K562 (cell line): ENCODE measurements at regions not wholly inside any gene's neighbourhood (a gene's known extent, or its start where the extent isn't known, plus 50 kb on each side); places are given as distances from the start of the nearest gene placed in this dataset.

ENCODE experiments used
- ATAC-seq: fragments of 200-7000 bp; cut with Tn5 transposase; 3 replicates; pipeline ENCODE4 v1.9.1; 2020; ENCODE audit warnings: moderate library complexity
- BruUV-seq: library from RNA; stranded (reverse); fragments of 400-500 nt; replicated peaks from 2 replicates; lab custom pipeline; 2021; lab: Mats Ljungman, UMichigan
- CTCF ChIA-PET: fragments of 300-600 bp; formaldehyde crosslinking; extraction: SDS; loops from one replicate; lab custom pipeline; 2021; ENCODE audit warnings: low intra/inter-chr PET ratio; lab: Yijun Ruan, JAX
- POLR2A ChIA-PET: fragments of 300-600, 350-650 bp; sonication (Branson Sonifier 250); formaldehyde crosslinking; extraction: SDS; loops from one replicate; lab custom pipeline; 2021; ENCODE audit warnings: antibody characterized with exemption, inconsistent platforms; lab: Yijun Ruan, JAX
- DNase-seq, 4 experiments: peaks; one replicate each; pipeline versions ENCODE4 v3.0.0 to v3.0.0-alpha.2; 2011 to 2018; ENCODE audit warnings: low spot score in 3 of 4, mixed read lengths in 3 of 4; ENCODE audit errors: extremely low read depth in 1 of 4
- FAIRE-seq: peaks from 2 replicates; lab custom pipeline; 2011; peaks lifted over from hg19 to GRCh38; lab: Jason Lieb, UNC
- H2AFZ ChIP-seq: 2 replicates; pipeline ENCODE4 v1.6.0; 2011; ENCODE audit warnings: low read depth, low read length, control low read depth, inconsistent platforms
- H3K27ac ChIP-seq: fragments of 200-600 bp; 3 replicates; pipeline ENCODE4 v1.8.0; 2011; ENCODE audit warnings: low read depth, mild to moderate bottlenecking, control low read depth, inconsistent platforms, low read length, moderate library complexity, mixed read lengths; ENCODE audit errors: extremely low read depth
- H3K27me3 ChIP-seq, 2 experiments: fragments of 300-600 bp in 1 of 2; 2 replicates in 1 of 2; 3 replicates in 1 of 2; pipeline versions ENCODE4 v1.6.0 to v1.8.0; 2011; ENCODE audit warnings: inconsistent platforms in 2 of 2, low read length in 2 of 2, mild to moderate bottlenecking in 1 of 2, mixed read lengths in 1 of 2, moderate library complexity in 1 of 2; ENCODE audit not compliant: control insufficient read depth in 2 of 2, insufficient read depth in 2 of 2
- H3K36me3 ChIP-seq: fragments of 300-600 bp; 3 replicates; pipeline ENCODE4 v1.8.0; 2011; ENCODE audit warnings: mild to moderate bottlenecking, low read length, inconsistent platforms; ENCODE audit not compliant: control insufficient read depth, insufficient read depth
- H3K4me1 ChIP-seq, 2 experiments: fragments of 200-600 bp in 1 of 2; replicated peaks in 1 of 2; 2 replicates in 1 of 2; 3 replicates in 1 of 2; pipeline versions ENCODE4 v1.5.1 to v1.8.0; 2011; ENCODE audit warnings: inconsistent platforms in 2 of 2, low read length in 2 of 2, mild to moderate bottlenecking in 1 of 2, mixed read lengths in 1 of 2, moderate library complexity in 1 of 2; ENCODE audit not compliant: control insufficient read depth in 2 of 2, insufficient read depth in 2 of 2
- H3K4me2 ChIP-seq: 2 replicates; pipeline ENCODE4 v1.6.1; 2011; ENCODE audit warnings: low read length, control low read depth, inconsistent platforms, mixed read lengths; ENCODE audit not compliant: insufficient read depth
- H3K4me3 ChIP-seq: fragments of 200-600 bp; sonication (generic), shearing (Covaris generic); 2 replicates; pipeline ENCODE4 v1.5.1; 2016; ENCODE audit warnings: control low read depth, inconsistent platforms
- H3K79me2 ChIP-seq: fragments of 200-600 bp; 3 replicates; pipeline ENCODE4 v1.8.0; 2011; ENCODE audit warnings: low read length, inconsistent platforms; ENCODE audit not compliant: control insufficient read depth, insufficient read depth
- H3K9ac ChIP-seq, 2 experiments: 2 replicates each; pipeline versions ENCODE4 v1.6.0 to v1.6.1; 2011; ENCODE audit warnings: low read depth in 2 of 2, low read length in 2 of 2, control low read depth in 1 of 2, inconsistent platforms in 1 of 2, mild to moderate bottlenecking in 1 of 2, mixed read lengths in 1 of 2; ENCODE audit not compliant: insufficient read depth in 1 of 2
- H3K9me1 ChIP-seq: one replicate; pipeline ENCODE4 v1.6.0; 2011; ENCODE audit warnings: inconsistent platforms, mild to moderate bottlenecking, low read length, moderate library complexity; ENCODE audit not compliant: control insufficient read depth, insufficient read depth
- H3K9me3 ChIP-seq: replicated peaks from 2 replicates; pipeline ENCODE4 v1.5.1; 2011; ENCODE audit warnings: low read depth, low read length, inconsistent platforms; ENCODE audit not compliant: control insufficient read depth, insufficient read depth
- H4K20me1 ChIP-seq: replicated peaks from 2 replicates; pipeline ENCODE4 v1.6.1; 2011; ENCODE audit warnings: low read length, inconsistent platforms, mixed read lengths; ENCODE audit not compliant: control insufficient read depth, insufficient read depth
- EP300 ChIP-seq: IDR thresholded peaks from 2 replicates; pipeline ENCODE4 v1.6.1; 2012; ENCODE audit warnings: low read length, improper control_type of control experiment
- ESRRB ChIP-seq: fragments of 250-450 bp; sonication (Bioruptor Pico); IDR thresholded peaks from 2 replicates; pipeline ENCODE4 v1.5.0; 2020; ENCODE audit warnings: mild to moderate bottlenecking, moderate library complexity, borderline replicate concordance
- HDGF ChIP-seq: fragments of 450-650 bp; IDR thresholded peaks from 2 replicates; pipeline ENCODE4 v1.6.1; 2016
- MITF ChIP-seq: IDR thresholded peaks from 2 replicates; pipeline ENCODE4 v1.6.1; 2014; ENCODE audit warnings: antibody characterized with exemption
- PKNOX1 ChIP-seq: fragments of 450-650 bp; IDR thresholded peaks from 2 replicates; pipeline ENCODE4 v1.6.1; 2016
- RNF219 ChIP-seq: fragments of 250-450 bp; sonication (Bioruptor Pico); IDR thresholded peaks from 2 replicates; pipeline ENCODE4 v1.5.0; 2022; ENCODE audit warnings: mild to moderate bottlenecking
- SRSF1 ChIP-seq: fragments of 200-400 bp; formaldehyde crosslinking; IDR thresholded peaks from 2 replicates; pipeline ENCODE4 v1.6.1; 2017; ENCODE audit warnings: mild to moderate bottlenecking, low read depth, low read length, moderate library complexity
- ZNF316 ChIP-seq: fragments of 450-650 bp; IDR thresholded peaks from 2 replicates; pipeline ENCODE4 v1.6.1; 2016
- WGBS: fragments of 100-300 bp; shearing (Covaris generic); methylation state at CpG from one replicate; pipeline ENCODE4 v1.1.6; 2016; ENCODE audit warnings: low coverage, mixed read lengths; ENCODE audit not compliant: insufficient coverage; ENCODE audit errors: missing lambda C conversion rate; 5-methylcytosine and 5-hydroxymethylcytosine counted together
- in situ Hi-C: fragments of 300-500 bp; cut with MboI; formaldehyde crosslinking; loops from 4 replicates; pipeline ENCODE4 v1.15.0; 2018; ENCODE audit warnings: inconsistent platforms, mixed read lengths
- intact Hi-C: fragments of 100-400 bp; cut with micrococcal nuclease; formaldehyde crosslinking; loops from 2 replicates; pipeline ENCODE4 v1.14.2; 2022

- Histone ChIP-seq H3K27me3 (no peaks in the 10 kb centered on the region), H3K27ac (no peak overlapping the region), H3K9ac (no peak overlapping the region), H3K4me2 (no peak overlapping the region), H3K36me3 (no peaks in the 10 kb centered on the region), H2AFZ (no peak overlapping the region), H4K20me1 (no peaks in the 10 kb centered on the region), H3K9me3 (no peaks in the 10 kb centered on the region), H3K79me2 (no peaks in the 10 kb centered on the region), H3K9me1 (no peaks in the 10 kb centered on the region), H3K4me3 (no peak overlapping the region), H3K4me1 (peaks cover 0 to 3% of the 10 kb centered on the region in 2 experiments; a peak in 1 of 5 replicates)
- DNase-seq: no peak
- no peak for TF ChIP-seq MITF
- TF ChIP-seq PKNOX1: no peak
- TF ChIP-seq HDGF: no peak
- TF ChIP-seq SRSF1: no peak
- no peak for TF ChIP-seq EP300
- no peak for TF ChIP-seq ESRRB (CRISPR knock-in tag)
- no peak for TF ChIP-seq ZNF316
- TF ChIP-seq RNF219: no peak
- no peak for FAIRE-seq
- in situ Hi-C loops (no loop called here), intact Hi-C loops (no loop called here)
- 32% methylated on average over 1 of the region's 1 CpG for WGBS
- POLR2A ChIA-PET: no interaction called here
- CTCF ChIA-PET: no interaction called here
- no peak for ATAC-seq
- BruUV-seq: no TSS peak
Measured at GRCh38 chr6:51200676-51201075, 382.0 kb downstream of the TFAP2B start.
